HCT116 (cell line): ENCODE measurements at regions not wholly inside any gene's neighbourhood (a gene's known extent, or its start where the extent isn't known, plus 50 kb on each side); places are given as distances from the start of the nearest gene placed in this dataset.

Experiments used
- ATAC-seq: fragments of 200-7000 bp; cut with Tn5 transposase; 2 replicates; pipeline ENCODE4 v1.9.1; 2020; ENCODE audit warnings: mild to moderate bottlenecking, moderate library complexity
- BruUV-seq: library from RNA; stranded (reverse); fragments of 400-500 nt; replicated peaks from 2 replicates; lab custom pipeline; 2021; lab: Mats Ljungman, UMichigan
- CTCF ChIA-PET: fragments of 300-600 bp; sonication (Branson Sonifier 250); formaldehyde crosslinking; loops from one replicate; lab custom pipeline; 2021; ENCODE audit warnings: antibody characterized with exemption; lab: Charles Lee
- POLR2A ChIA-PET: fragments of 300-600, 350-600 bp; sonication (Branson Sonifier 250); formaldehyde crosslinking; loops from one replicate; lab custom pipeline; 2021; ENCODE audit warnings: antibody characterized with exemption; lab: Charles Lee
- RAD21 ChIA-PET, 2 experiments: fragments of 300-600 bp; sonication (Branson Sonifier 250); formaldehyde crosslinking; loops; one replicate each; lab custom pipeline; 2023; ENCODE audit warnings: low total read pairs in 2 of 2; ENCODE audit not compliant: uncharacterized antibody in 2 of 2, unreplicated experiment in 2 of 2, low non-redundant PET in 1 of 2; lab: Charles Lee
- DNase-seq: peaks from one replicate; pipeline ENCODE4 v3.0.0-alpha.2; 2010; ENCODE audit warnings: low read depth, low spot score
- H2AFZ ChIP-seq: fragments of 200-600 bp; shearing (Covaris generic), sonication (generic); 2 replicates; pipeline ENCODE4 v1.6.1; 2017; ENCODE audit warnings: low read depth, mixed run types, mixed read lengths, antibody characterized with exemption, low read length; ENCODE audit not compliant: poor library complexity, severe bottlenecking
- H3K27ac ChIP-seq: 2 replicates; pipeline ENCODE4 v1.5.1; 2012; ENCODE audit warnings: low read depth, low read length
- H3K27me3 ChIP-seq: fragments of 200-600 bp; sonication (generic); 2 replicates; pipeline ENCODE4 v1.6.1; 2016; ENCODE audit warnings: mixed run types, low read length, mixed read lengths; ENCODE audit not compliant: insufficient read depth
- H3K36me3 ChIP-seq, 2 experiments: fragments of 200-500 bp in 1 of 2; fragments of 200-600 bp in 1 of 2; sonication (Bioruptor generic) in 1 of 2; sonication (generic) in 1 of 2; 2 replicates each; pipeline versions ENCODE4 v1.5.1 to v1.6.1; 2014 to 2016; ENCODE audit warnings: low read length in 2 of 2, inconsistent platforms in 1 of 2, mixed read lengths in 1 of 2, mixed run types in 1 of 2; ENCODE audit not compliant: insufficient read depth in 2 of 2, control insufficient read depth in 1 of 2
- H3K4me1 ChIP-seq, 2 experiments: fragments of 200-600 bp in 1 of 2; sonication (generic) in 1 of 2; 2 replicates each; pipeline versions ENCODE4 v1.5.1 to v1.6.1; 2012 to 2017; ENCODE audit warnings: low read length in 2 of 2, inconsistent platforms in 1 of 2, mild to moderate bottlenecking in 1 of 2, mixed read lengths in 1 of 2, mixed run types in 1 of 2, moderate library complexity in 1 of 2; ENCODE audit not compliant: insufficient read depth in 2 of 2, control insufficient read depth in 1 of 2
- H3K4me2 ChIP-seq: fragments of 200-600 bp; sonication (generic); 2 replicates; pipeline ENCODE4 v1.6.1; 2017; ENCODE audit warnings: mixed run types, low read length, mixed read lengths
- H3K4me3 ChIP-seq, 2 experiments: fragments of 200-600 bp in 1 of 2; sonication (generic) in 1 of 2; replicated peaks in 1 of 2; 2 replicates each; pipeline ENCODE4 v1.5.1; 2011 to 2016; ENCODE audit warnings: low read length in 2 of 2, control low read depth in 1 of 2, low read depth in 1 of 2, mild to moderate bottlenecking in 1 of 2, mixed read lengths in 1 of 2, mixed run types in 1 of 2
- H3K79me2 ChIP-seq: fragments of 200-600 bp; sonication (generic); 2 replicates; pipeline ENCODE4 v1.6.1; 2017; ENCODE audit warnings: mild to moderate bottlenecking, mixed run types, low read length, moderate library complexity, mixed read lengths; ENCODE audit not compliant: insufficient read depth
- H3K9ac ChIP-seq: fragments of 200-600 bp; sonication (generic); 2 replicates; pipeline ENCODE4 v1.6.1; 2016; ENCODE audit warnings: low read length, mixed read lengths
- H3K9me2 ChIP-seq: fragments of 200-600 bp; sonication (generic), shearing (Covaris generic); 2 replicates; pipeline ENCODE4 v1.6.1; 2017; ENCODE audit warnings: mixed run types, mild to moderate bottlenecking, moderate library complexity; ENCODE audit not compliant: insufficient read depth
- H3K9me3 ChIP-seq, 2 experiments: fragments of 200-500 bp in 1 of 2; fragments of 200-600 bp in 1 of 2; sonication (Bioruptor generic) in 1 of 2; sonication (generic) in 1 of 2; 2 replicates each; pipeline ENCODE4 v1.6.1; 2014 to 2017; ENCODE audit warnings: low read length in 2 of 2, mixed read lengths in 2 of 2, inconsistent platforms in 1 of 2, low read depth in 1 of 2, mild to moderate bottlenecking in 1 of 2, mixed run types in 1 of 2, moderate library complexity in 1 of 2; ENCODE audit not compliant: control insufficient read depth in 1 of 2, insufficient read depth in 1 of 2
- H4K20me1 ChIP-seq: fragments of 200-600 bp; sonication (generic), shearing (Covaris generic); 2 replicates; pipeline ENCODE4 v1.6.1; 2017; ENCODE audit warnings: mixed run types, mild to moderate bottlenecking, moderate library complexity; ENCODE audit not compliant: insufficient read depth
- EGR1 ChIP-seq: IDR thresholded peaks from 2 replicates; pipeline ENCODE4 v1.6.1; 2012; ENCODE audit warnings: low read depth
- ELF1 ChIP-seq: IDR thresholded peaks from 2 replicates; pipeline ENCODE4 v1.6.1; 2012; ENCODE audit warnings: low read depth, borderline replicate concordance
- EZH2 ChIP-seq: fragments of 200-600 bp; sonication (generic); IDR thresholded peaks from 2 replicates; pipeline ENCODE4 v1.6.1; 2017; ENCODE audit warnings: antibody characterized with exemption, mixed run types
- EZH2phosphoT487 ChIP-seq: fragments of 200-600 bp; IDR thresholded peaks from 2 replicates; pipeline ENCODE4 v1.6.1; 2018; ENCODE audit warnings: antibody characterized with exemption, borderline replicate concordance
- FOSL1 ChIP-seq: IDR thresholded peaks from 2 replicates; pipeline ENCODE4 v1.6.1; 2012; ENCODE audit warnings: low read depth
- JUND ChIP-seq: IDR thresholded peaks from 2 replicates; pipeline ENCODE4 v1.6.1; 2012
- POLR2A ChIP-seq: IDR thresholded peaks from 2 replicates; pipeline ENCODE4 v1.7.0; 2011; ENCODE audit warnings: borderline replicate concordance; ENCODE audit not compliant: insufficient read depth, insufficient read length; ENCODE audit errors: extremely low read depth
- RAD21 ChIP-seq: IDR thresholded peaks from 2 replicates; pipeline ENCODE4 v1.6.1; 2012; ENCODE audit warnings: low read depth, mild to moderate bottlenecking
- SIN3A ChIP-seq: IDR thresholded peaks from 2 replicates; pipeline ENCODE4 v1.6.1; 2012; ENCODE audit warnings: low read depth
- SP1 ChIP-seq: IDR thresholded peaks from 2 replicates; pipeline ENCODE4 v1.6.1; 2012; ENCODE audit warnings: low read depth
- SRF ChIP-seq: IDR thresholded peaks from 2 replicates; pipeline ENCODE4 v1.6.1; 2012; ENCODE audit warnings: low read depth
- YY1 ChIP-seq: IDR thresholded peaks from 2 replicates; pipeline ENCODE4 v1.6.1; 2011; ENCODE audit warnings: low read length, low read depth, moderate library complexity, mild to moderate bottlenecking; ENCODE audit not compliant: insufficient replicate concordance; ENCODE audit errors: extremely low read depth
- ZNF274 ChIP-seq: fragments of 200-500 bp; sonication (Bioruptor generic); IDR thresholded peaks from 2 replicates; pipeline ENCODE4 v1.6.1; 2014; ENCODE audit warnings: mild to moderate bottlenecking, low read depth, low read length, inconsistent platforms
- intact Hi-C: fragments of 100-400 bp; cut with micrococcal nuclease; formaldehyde crosslinking; loops from 2 replicates; pipeline ENCODE4 v1.10.0; 2022
- TF ChIP-seq, protein P1 (sequence below): IDR thresholded peaks from 2 replicates; pipeline ENCODE4 v1.6.1; 2012
- TF ChIP-seq, protein P2 (sequence below): IDR thresholded peaks from 2 replicates; pipeline ENCODE4 v1.6.1; 2011; ENCODE audit warnings: mild to moderate bottlenecking, low read length, moderate library complexity; ENCODE audit not compliant: insufficient replicate concordance; ENCODE audit errors: extremely low read depth

DNA sequence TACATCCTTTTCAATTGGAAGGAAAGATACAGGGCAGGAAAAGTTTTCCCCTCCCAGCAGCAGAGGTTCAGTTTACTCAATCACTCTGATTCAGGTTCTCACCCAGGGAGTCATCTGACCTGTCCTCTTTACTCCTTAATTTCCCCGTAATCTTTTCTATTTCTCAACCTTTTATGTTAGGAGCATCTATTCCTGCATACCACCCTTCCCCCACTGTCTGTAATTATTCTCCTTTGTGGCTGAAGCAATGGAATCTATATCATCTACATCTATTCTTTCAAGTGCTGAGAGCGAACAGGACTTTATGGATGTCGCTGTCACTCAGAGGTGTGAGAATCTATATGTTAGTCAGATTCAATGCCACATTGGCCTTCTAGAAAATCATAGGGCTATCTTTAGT, 175.2 kb downstream of the NOL4 start:
- TF ChIP-seq RAD21, result no peak
- no peak for TF ChIP-seq SP1
- TF ChIP-seq EZH2phosphoT487, result no peak
- TF ChIP-seq POLR2A, result no peak
- no peak for TF ChIP-seq EZH2
- TF ChIP-seq, protein P1, sequence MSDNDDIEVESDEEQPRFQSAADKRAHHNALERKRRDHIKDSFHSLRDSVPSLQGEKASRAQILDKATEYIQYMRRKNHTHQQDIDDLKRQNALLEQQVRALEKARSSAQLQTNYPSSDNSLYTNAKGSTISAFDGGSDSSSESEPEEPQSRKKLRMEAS, result no peak
- TF ChIP-seq FOSL1, result no peak
- TF ChIP-seq, all 23 proteins: peak for 0
- no peak overlapping the region for H3K9ac ChIP-seq
- intact Hi-C loops, result loop anchor here (10.0 kb wide), 1 partner anchor 55 kb away; no protein-coding TSS in a partner anchor
- no peak overlapping the region for H3K27ac ChIP-seq
- no peaks in the 10 kb centered on the region for H3K79me2 ChIP-seq
- DNase-seq (no peak), ATAC-seq (no peak)
- POLR2A ChIA-PET, result no interaction called here
- CTCF ChIA-PET, result no interaction called here
- H4K20me1 ChIP-seq, result no peaks in the 10 kb centered on the region
- no peaks in the 10 kb centered on the region for H3K36me3 ChIP-seq
- H2AFZ ChIP-seq, result no peak overlapping the region
- BruUV-seq, result no TSS peak
- RAD21 ChIA-PET, result no interaction called here
- H3K4me1 ChIP-seq, result no peaks in the 10 kb centered on the region
- no peak overlapping the region for H3K4me2 ChIP-seq
- H3K9me2 ChIP-seq, result no peaks in the 10 kb centered on the region
- no peak overlapping the region for H3K4me3 ChIP-seq
- peaks cover 7 to 14% of the 10 kb centered on the region in 2 experiments; a peak in 2 of 4 replicates for H3K9me3 ChIP-seq
- no peaks in the 10 kb centered on the region for H3K27me3 ChIP-seq

GRCh38 chr18:34048423-34048822, 176.3 kb downstream of the NOL4 start:
- Histone ChIP-seq H2AFZ (no peak overlapping the region), H3K9me3 (peaks cover 7 to 14% of the 10 kb centered on the region in 2 experiments; a peak in 2 of 4 replicates), H3K4me1 (no peaks in the 10 kb centered on the region), H3K27ac (no peak overlapping the region), H3K4me2 (no peak overlapping the region), H3K9ac (no peak overlapping the region), H3K27me3 (no peaks in the 10 kb centered on the region), H4K20me1 (no peaks in the 10 kb centered on the region), H3K4me3 (no peak overlapping the region), H3K36me3 (no peaks in the 10 kb centered on the region), H3K79me2 (no peaks in the 10 kb centered on the region), H3K9me2 (no peaks in the 10 kb centered on the region)
- intact Hi-C loops, result loop anchor here (10.0 kb wide), 1 partner anchor 56 kb away; no protein-coding TSS in a partner anchor
- BruUV-seq, result no TSS peak
- ATAC-seq, result no peak
- RAD21 ChIA-PET, result no interaction called here
- no peak for DNase-seq
- CTCF ChIA-PET, result no interaction called here
- TF ChIP-seq YY1 (no peak), SP1 (no peak), ZNF274 (no peak), SRF (no peak), POLR2A (no peak), SIN3A (no peak), RAD21 (no peak), EGR1 (no peak), JUND (no peak), ELF1 (no peak), FOSL1 (no peak)
- TF ChIP-seq, protein P2, sequence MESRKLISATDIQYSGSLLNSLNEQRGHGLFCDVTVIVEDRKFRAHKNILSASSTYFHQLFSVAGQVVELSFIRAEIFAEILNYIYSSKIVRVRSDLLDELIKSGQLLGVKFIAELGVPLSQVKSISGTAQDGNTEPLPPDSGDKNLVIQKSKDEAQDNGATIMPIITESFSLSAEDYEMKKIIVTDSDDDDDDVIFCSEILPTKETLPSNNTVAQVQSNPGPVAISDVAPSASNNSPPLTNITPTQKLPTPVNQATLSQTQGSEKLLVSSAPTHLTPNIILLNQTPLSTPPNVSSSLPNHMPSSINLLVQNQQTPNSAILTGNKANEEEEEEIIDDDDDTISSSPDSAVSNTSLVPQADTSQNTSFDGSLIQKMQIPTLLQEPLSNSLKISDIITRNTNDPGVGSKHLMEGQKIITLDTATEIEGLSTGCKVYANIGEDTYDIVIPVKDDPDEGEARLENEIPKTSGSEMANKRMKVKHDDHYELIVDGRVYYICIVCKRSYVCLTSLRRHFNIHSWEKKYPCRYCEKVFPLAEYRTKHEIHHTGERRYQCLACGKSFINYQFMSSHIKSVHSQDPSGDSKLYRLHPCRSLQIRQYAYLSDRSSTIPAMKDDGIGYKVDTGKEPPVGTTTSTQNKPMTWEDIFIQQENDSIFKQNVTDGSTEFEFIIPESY, result no peak
- POLR2A ChIA-PET, result no interaction called here
